HepG2 (cell line): ENCODE measurements at regions not wholly inside any gene's neighbourhood (a gene's known extent, or its start where the extent isn't known, plus 50 kb on each side); places are given as distances from the start of the nearest gene placed in this dataset.

Experiments
- ATAC-seq: fragments of 200-7000 bp; cut with Tn5 transposase; 3 replicates; pipeline ENCODE4 v1.9.1; 2020; ENCODE audit warnings: mild to moderate bottlenecking, moderate library complexity
- BruUV-seq: library from RNA; stranded (reverse); fragments of 400-500 nt; replicated peaks from 2 replicates; lab custom pipeline; 2021; lab: Mats Ljungman, UMichigan
- CTCF ChIA-PET: fragments of 300-600 bp; formaldehyde crosslinking; extraction: SDS; loops from one replicate; lab custom pipeline; 2021; ENCODE audit warnings: low total read pairs, inconsistent platforms, low intra/inter-chr PET ratio; lab: Yijun Ruan, JAX
- POLR2A ChIA-PET: fragments of 350-600 bp; sonication (Branson Sonifier 250); formaldehyde crosslinking; loops from one replicate; lab custom pipeline; 2020; ENCODE audit warnings: antibody characterized with exemption, inconsistent platforms; lab: Yijun Ruan, JAX
- DNase-seq: peaks from one replicate; pipeline ENCODE4 v3.0.0-alpha.2; 2015; ENCODE audit warnings: low spot score
- FAIRE-seq: peaks from 3 replicates; lab custom pipeline; 2011; peaks lifted over from hg19 to GRCh38; lab: Jason Lieb, UNC
- H2AFZ ChIP-seq: one replicate; pipeline ENCODE4 v1.6.1; 2011; ENCODE audit warnings: low read length, inconsistent platforms
- H3K27ac ChIP-seq: fragments of 300-600 bp; 3 replicates; pipeline ENCODE4 v1.8.0; 2011; ENCODE audit warnings: mixed run types, mild to moderate bottlenecking, mixed read lengths, low read length, inconsistent platforms; ENCODE audit not compliant: insufficient read depth; ENCODE audit errors: extremely low read length
- H3K27me3 ChIP-seq, 2 experiments: fragments of 200-600 bp in 1 of 2; 2 replicates in 1 of 2; 3 replicates in 1 of 2; pipeline versions ENCODE4 v1.6.0 to v1.8.0; 2011; ENCODE audit warnings: low read length in 2 of 2, mild to moderate bottlenecking in 2 of 2, moderate library complexity in 2 of 2, inconsistent platforms in 1 of 2; ENCODE audit not compliant: insufficient read depth in 2 of 2, control insufficient read depth in 1 of 2
- H3K36me3 ChIP-seq, 2 experiments: fragments of 200-600 bp in 1 of 2; replicated peaks in 1 of 2; 2 replicates in 1 of 2; 3 replicates in 1 of 2; pipeline versions ENCODE4 v1.5.1 to v1.8.0; 2011; ENCODE audit warnings: low read length in 2 of 2, inconsistent platforms in 1 of 2; ENCODE audit not compliant: insufficient read depth in 2 of 2, control insufficient read depth in 1 of 2
- H3K4me1 ChIP-seq: 2 replicates; pipeline ENCODE4 v1.5.1; 2012; ENCODE audit warnings: low read length, inconsistent platforms; ENCODE audit not compliant: insufficient read depth
- H3K4me2 ChIP-seq: 2 replicates; pipeline ENCODE4 v1.6.0; 2011; ENCODE audit warnings: low read depth, low read length, inconsistent platforms
- H3K4me3 ChIP-seq, 3 experiments: fragments of 200-600 bp in 1 of 3; sonication (generic), shearing (Covaris generic) in 1 of 3; replicated peaks in 1 of 3; 2 replicates each; pipeline ENCODE4 v1.5.1; 2011 to 2016; ENCODE audit warnings: low read length in 3 of 3, inconsistent platforms in 2 of 3, low read depth in 2 of 3, mild to moderate bottlenecking in 2 of 3, control low read depth in 1 of 3, mixed read lengths in 1 of 3; ENCODE audit not compliant: insufficient read depth in 1 of 3
- H3K79me2 ChIP-seq: one replicate; pipeline ENCODE4 v1.6.1; 2011; ENCODE audit warnings: low read length, inconsistent platforms; ENCODE audit not compliant: insufficient read depth
- H3K9ac ChIP-seq: 2 replicates; pipeline ENCODE4 v1.6.0; 2011; ENCODE audit warnings: mild to moderate bottlenecking, low read depth, low read length, inconsistent platforms; ENCODE audit not compliant: insufficient read depth
- H3K9me3 ChIP-seq: 2 replicates; pipeline ENCODE4 v1.5.1; 2012; ENCODE audit warnings: mild to moderate bottlenecking, low read length
- H4K20me1 ChIP-seq: 2 replicates; pipeline ENCODE4 v1.6.0; 2011; ENCODE audit warnings: inconsistent platforms, mild to moderate bottlenecking, low read length, moderate library complexity; ENCODE audit not compliant: insufficient read depth
- CHD2 ChIP-seq: IDR thresholded peaks from 2 replicates; pipeline ENCODE4 v1.6.1; 2011; ENCODE audit warnings: low read depth, low read length, improper control_type of control experiment
- CREB1 ChIP-seq, 2 experiments: fragments of 450-650 bp in 1 of 2; IDR thresholded peaks; 2 replicates each; pipeline ENCODE4 v1.6.1; 2016 to 2017; ENCODE audit warnings: control low read depth in 1 of 2, mild to moderate bottlenecking in 1 of 2, missing compliant biosample characterization in 1 of 2, missing genetic modification characterization in 1 of 2
- EP300 ChIP-seq, 3 experiments: sonication (generic) in 1 of 3; formaldehyde crosslinking in 1 of 3; IDR thresholded peaks; 2 replicates each; pipeline versions ENCODE4 v1.5.1 to v1.6.1; 2011 to 2020; ENCODE audit warnings: low read depth in 2 of 3, low read length in 2 of 3, borderline replicate concordance in 1 of 3, improper control_type of control experiment in 1 of 3, mild to moderate bottlenecking in 1 of 3, missing genetic modification reagents in 1 of 3, moderate library complexity in 1 of 3
- KLF9 ChIP-seq: IDR thresholded peaks from 2 replicates; pipeline ENCODE4 v1.6.1; 2016; ENCODE audit warnings: low read depth
- NR0B2 ChIP-seq: sonication (generic); formaldehyde crosslinking; IDR thresholded peaks from 2 replicates; pipeline ENCODE4 v1.4.0; 2020; ENCODE audit warnings: mild to moderate bottlenecking, missing genetic modification reagents
- PCBP2 ChIP-seq: fragments of 200-400 bp; formaldehyde crosslinking; optimal IDR thresholded peaks from 2 replicates; pipeline ENCODE3; 2018; ENCODE audit warnings: low read length, low read depth; ENCODE audit not compliant: poor library complexity, severe bottlenecking
- RARG ChIP-seq: sonication (generic); formaldehyde crosslinking; IDR thresholded peaks from 2 replicates; pipeline ENCODE4 v1.4.0; 2020; ENCODE audit warnings: low read depth, mild to moderate bottlenecking, missing genetic modification reagents
- STAT5B ChIP-seq: sonication (generic); formaldehyde crosslinking; IDR thresholded peaks from 2 replicates; pipeline ENCODE4 v1.4.0; 2020; ENCODE audit warnings: missing genetic modification reagents
- THAP7 ChIP-seq: sonication (generic); formaldehyde crosslinking; IDR thresholded peaks from 2 replicates; pipeline ENCODE4 v1.8.1; 2023; ENCODE audit warnings: mild to moderate bottlenecking, missing genetic modification reagents
- ZNF431 ChIP-seq: sonication (generic); formaldehyde crosslinking; IDR thresholded peaks from 2 replicates; pipeline ENCODE4 v1.9.0; 2022; ENCODE audit warnings: missing genetic modification reagents, low read depth, mild to moderate bottlenecking, borderline replicate concordance
- ZNF713 ChIP-seq: sonication (generic); formaldehyde crosslinking; IDR thresholded peaks from 2 replicates; pipeline ENCODE4 v1.4.0; 2020; ENCODE audit warnings: mild to moderate bottlenecking, missing genetic modification reagents
- WGBS: methylation state at CpG from one replicate; pipeline ENCODE4 v1.1.6; 2017; ENCODE audit warnings: low lambda C conversion rate; 5-methylcytosine and 5-hydroxymethylcytosine counted together
- in situ Hi-C: cut with HindIII; loops from 2 replicates; pipeline ENCODE4 v1.10.0; 2017; ENCODE audit warnings: low pct_unique_long_range_greater_than_20kb; ENCODE audit not compliant: extremely low pct_ligation_motif_present
- intact Hi-C: fragments of 100-400 bp; cut with micrococcal nuclease; formaldehyde crosslinking; loops from one replicate; pipeline ENCODE4 v1.10.0; 2022; ENCODE audit not compliant: unreplicated experiment
- TF ChIP-seq, protein P1 (sequence below): sonication (generic); formaldehyde crosslinking; IDR thresholded peaks from 2 replicates; pipeline ENCODE4 v1.4.0; 2020; ENCODE audit warnings: mild to moderate bottlenecking, missing genetic modification reagents
- TF ChIP-seq, protein P2 (sequence below): sonication (generic); formaldehyde crosslinking; conservative IDR thresholded peaks from 2 replicates; pipeline ENCODE4 v1.4.0; 2020; ENCODE audit warnings: missing genetic modification reagents
- TF ChIP-seq, protein P3 (sequence below), 2 experiments: sonication (generic) in 1 of 2; formaldehyde crosslinking in 1 of 2; IDR thresholded peaks; 2 replicates each; pipeline versions ENCODE4 v1.4.0 to v1.6.1; 2016 to 2020; ENCODE audit warnings: borderline replicate concordance in 1 of 2, low read depth in 1 of 2, mild to moderate bottlenecking in 1 of 2, missing genetic modification reagents in 1 of 2
- TF ChIP-seq, protein P4 (sequence below): sonication (generic); formaldehyde crosslinking; IDR thresholded peaks from 2 replicates; pipeline ENCODE4 v1.5.0; 2020; ENCODE audit warnings: missing genetic modification reagents

GRCh38 chr5:39826051-39826450 lies 401.3 kb upstream of the DAB2 start:
- Histone ChIP-seq H3K79me2 (no peaks in the 10 kb centered on the region), H4K20me1 (no peaks in the 10 kb centered on the region)
- TF ChIP-seq ZNF431 (CRISPR knock-in tag) (no peak), RARG (CRISPR knock-in tag) (no peak), NR0B2 (CRISPR knock-in tag) (no peak), CHD2 (no peak), PCBP2 (no peak), THAP7 (no peak), KLF9 (CRISPR knock-in tag) (no peak), ZNF713 (CRISPR knock-in tag) (no peak), CREB1 (IDR thresholded peaks at IDR 0.05) (no peak), CREB1 (CRISPR knock-in tag; IDR thresholded peaks at IDR 0.05) (no peak), STAT5B (CRISPR knock-in tag) (no peak), EP300 (IDR thresholded peaks at IDR 0.05; ENCODE audit: low read depth in 2 of 2, low read length in 2 of 2) (no peak), EP300 (CRISPR knock-in tag; IDR thresholded peaks at IDR 0.05; ENCODE audit: borderline replicate concordance) (no peak)
- TF ChIP-seq, protein P1, sequence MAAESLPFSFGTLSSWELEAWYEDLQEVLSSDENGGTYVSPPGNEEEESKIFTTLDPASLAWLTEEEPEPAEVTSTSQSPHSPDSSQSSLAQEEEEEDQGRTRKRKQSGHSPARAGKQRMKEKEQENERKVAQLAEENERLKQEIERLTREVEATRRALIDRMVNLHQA (CRISPR knock-in tag) = no peak
- TF ChIP-seq, protein P2, sequence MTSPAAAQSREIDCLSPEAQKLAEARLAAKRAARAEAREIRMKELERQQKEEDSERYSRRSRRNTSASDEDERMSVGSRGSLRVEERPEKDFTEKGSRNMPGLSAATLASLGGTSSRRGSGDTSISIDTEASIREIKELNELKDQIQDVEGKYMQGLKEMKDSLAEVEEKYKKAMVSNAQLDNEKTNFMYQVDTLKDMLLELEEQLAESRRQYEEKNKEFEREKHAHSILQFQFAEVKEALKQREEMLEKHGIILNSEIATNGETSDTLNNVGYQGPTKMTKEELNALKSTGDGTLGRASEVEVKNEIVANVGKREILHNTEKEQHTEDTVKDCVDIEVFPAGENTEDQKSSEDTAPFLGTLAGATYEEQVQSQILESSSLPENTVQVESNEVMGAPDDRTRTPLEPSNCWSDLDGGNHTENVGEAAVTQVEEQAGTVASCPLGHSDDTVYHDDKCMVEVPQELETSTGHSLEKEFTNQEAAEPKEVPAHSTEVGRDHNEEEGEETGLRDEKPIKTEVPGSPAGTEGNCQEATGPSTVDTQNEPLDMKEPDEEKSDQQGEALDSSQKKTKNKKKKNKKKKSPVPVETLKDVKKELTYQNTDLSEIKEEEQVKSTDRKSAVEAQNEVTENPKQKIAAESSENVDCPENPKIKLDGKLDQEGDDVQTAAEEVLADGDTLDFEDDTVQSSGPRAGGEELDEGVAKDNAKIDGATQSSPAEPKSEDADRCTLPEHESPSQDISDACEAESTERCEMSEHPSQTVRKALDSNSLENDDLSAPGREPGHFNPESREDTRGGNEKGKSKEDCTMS (CRISPR knock-in tag) = no peak
- TF ChIP-seq, protein P3, sequence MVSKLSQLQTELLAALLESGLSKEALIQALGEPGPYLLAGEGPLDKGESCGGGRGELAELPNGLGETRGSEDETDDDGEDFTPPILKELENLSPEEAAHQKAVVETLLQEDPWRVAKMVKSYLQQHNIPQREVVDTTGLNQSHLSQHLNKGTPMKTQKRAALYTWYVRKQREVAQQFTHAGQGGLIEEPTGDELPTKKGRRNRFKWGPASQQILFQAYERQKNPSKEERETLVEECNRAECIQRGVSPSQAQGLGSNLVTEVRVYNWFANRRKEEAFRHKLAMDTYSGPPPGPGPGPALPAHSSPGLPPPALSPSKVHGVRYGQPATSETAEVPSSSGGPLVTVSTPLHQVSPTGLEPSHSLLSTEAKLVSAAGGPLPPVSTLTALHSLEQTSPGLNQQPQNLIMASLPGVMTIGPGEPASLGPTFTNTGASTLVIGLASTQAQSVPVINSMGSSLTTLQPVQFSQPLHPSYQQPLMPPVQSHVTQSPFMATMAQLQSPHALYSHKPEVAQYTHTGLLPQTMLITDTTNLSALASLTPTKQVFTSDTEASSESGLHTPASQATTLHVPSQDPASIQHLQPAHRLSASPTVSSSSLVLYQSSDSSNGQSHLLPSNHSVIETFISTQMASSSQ (IDR thresholded peaks at IDR 0.05; ENCODE audit: low read depth) = no peak
- TF ChIP-seq, protein P3 (CRISPR knock-in tag; IDR thresholded peaks at IDR 0.05; ENCODE audit: borderline replicate concordance) = no peak
- TF ChIP-seq, protein P4, sequence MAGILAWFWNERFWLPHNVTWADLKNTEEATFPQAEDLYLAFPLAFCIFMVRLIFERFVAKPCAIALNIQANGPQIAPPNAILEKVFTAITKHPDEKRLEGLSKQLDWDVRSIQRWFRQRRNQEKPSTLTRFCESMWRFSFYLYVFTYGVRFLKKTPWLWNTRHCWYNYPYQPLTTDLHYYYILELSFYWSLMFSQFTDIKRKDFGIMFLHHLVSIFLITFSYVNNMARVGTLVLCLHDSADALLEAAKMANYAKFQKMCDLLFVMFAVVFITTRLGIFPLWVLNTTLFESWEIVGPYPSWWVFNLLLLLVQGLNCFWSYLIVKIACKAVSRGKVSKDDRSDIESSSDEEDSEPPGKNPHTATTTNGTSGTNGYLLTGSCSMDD (CRISPR knock-in tag) = no peak
- TF ChIP-seq, all 625 proteins: peak for 0
- H3K9ac ChIP-seq = no peak overlapping the region
- no peak for FAIRE-seq
- intact Hi-C loops = no loop called here
- CTCF ChIA-PET = no interaction called here
- in situ Hi-C loops = no loop called here
- POLR2A ChIA-PET = no interaction called here
- WGBS = 15% methylated on average over 4 of the region's 4 CpGs
- no peak for DNase-seq
- no peak overlapping the region for H3K4me2 ChIP-seq
- ATAC-seq = no peak
- no peaks in the 10 kb centered on the region for H3K36me3 ChIP-seq
- H3K4me3 ChIP-seq = no peak overlapping the region
- H3K9me3 ChIP-seq = no peaks in the 10 kb centered on the region
- H2AFZ ChIP-seq = no peak overlapping the region
- H3K4me1 ChIP-seq = no peaks in the 10 kb centered on the region
- BruUV-seq = no TSS peak
- H3K27me3 ChIP-seq = no peaks in the 10 kb centered on the region
- no peak overlapping the region for H3K27ac ChIP-seq
